ENCODE measurements at regions not wholly inside any gene's neighbourhood (a gene's known extent, or its start where the extent isn't known, plus 50 kb on each side); places are given as distances from the start of the nearest gene placed in this dataset.

- no peak for TF ChIP-seq PRDM4 (tag by site-specific recombination; IDR thresholded peaks at IDR 0.05)
- no peak for TF ChIP-seq AEBP2 (tag by site-specific recombination; IDR thresholded peaks at IDR 0.05; ENCODE audit: borderline replicate concordance)
- TF ChIP-seq ZBTB48 (tag by site-specific recombination; IDR thresholded peaks at IDR 0.05), result no peak
- TF ChIP-seq EGR2 (tag by site-specific recombination; IDR thresholded peaks at IDR 0.05; ENCODE audit: low read depth), result no peak
- no peak for TF ChIP-seq ZNF423 (tag by site-specific recombination; IDR thresholded peaks at IDR 0.05)
- TF ChIP-seq ZFP3 (tag by site-specific recombination; IDR thresholded peaks at IDR 0.05; ENCODE audit: low read depth), result no peak
- no peak for TF ChIP-seq ZNF488 (tag by site-specific recombination; IDR thresholded peaks at IDR 0.05)
- no peak for TF ChIP-seq ZNF16 (tag by site-specific recombination; IDR thresholded peaks at IDR 0.05; ENCODE audit: low read depth)
- no peak for TF ChIP-seq ZNF404 (tag by site-specific recombination; IDR thresholded peaks at IDR 0.05)
- TF ChIP-seq ZNF174 (tag by site-specific recombination; IDR thresholded peaks at IDR 0.05), result no peak
These were observed 109.9 kb downstream of the PFKFB3 start (continued) for GRCh38 chr10:6312636-6313035.

- TF ChIP-seq ZNF391 (tag by site-specific recombination; IDR thresholded peaks at IDR 0.05; ENCODE audit: borderline replicate concordance, low read depth), result no peak
- TF ChIP-seq ZNF26 (tag by site-specific recombination; IDR thresholded peaks at IDR 0.05), result no peak
- TF ChIP-seq ZNF677 (tag by site-specific recombination; IDR thresholded peaks at IDR 0.05), result no peak
- no peak for TF ChIP-seq ZNF114 (tag by site-specific recombination; IDR thresholded peaks at IDR 0.05)
- H3K4me3 ChIP-seq (ENCODE audit: low read depth, low read length), result no peak overlapping the region
These were observed 110.6 kb downstream of the PFKFB3 start for GRCh38 chr10:6313111-6313895.

GRCh38 chr10:6314620-6315205 is 112.0 kb downstream of the PFKFB3 start:
- no peaks in the 10 kb centered on the region for H3K4me1 ChIP-seq (ENCODE audit: control insufficient read depth, insufficient read depth, low read length)
- POLR2A ChIA-PET, result no interaction called here
- H3K27ac ChIP-seq (ENCODE audit: extremely low read depth, low read depth, low read length), result no peak overlapping the region
- CTCF ChIA-PET, result interaction anchor here (0.8 kb wide), 1 partner anchor 92 kb away, joined by 3 read pairs; no protein-coding TSS in a partner anchor
- no peaks in the 10 kb centered on the region for H3K9me3 ChIP-seq (ENCODE audit: control insufficient read depth, insufficient read depth, low read depth, low read length)
- TF ChIP-seq ZNF785 (tag by site-specific recombination; IDR thresholded peaks at IDR 0.05) (no peak), TRIM28 (IDR thresholded peaks at IDR 0.05; ENCODE audit: borderline replicate concordance, low read length) (no peak)
- no peaks in the 10 kb centered on the region for H3K36me3 ChIP-seq (ENCODE audit: control insufficient read depth in 2 of 2, insufficient read depth in 1 of 2, low read length in 2 of 2)
- no peak overlapping the region for H3K4me3 ChIP-seq (ENCODE audit: low read depth, low read length)

More at GRCh38 chr10:6313111-6313895, 110.6 kb downstream of the PFKFB3 start:
- Histone ChIP-seq H3K27ac (ENCODE audit: extremely low read depth, low read depth, low read length) (no peak overlapping the region), H3K4me1 (ENCODE audit: control insufficient read depth, insufficient read depth, low read length) (no peaks in the 10 kb centered on the region), H3K36me3 (ENCODE audit: control insufficient read depth in 2 of 2, insufficient read depth in 1 of 2, low read length in 2 of 2) (no peaks in the 10 kb centered on the region), H3K9me3 (ENCODE audit: control insufficient read depth, insufficient read depth, low read depth, low read length) (no peaks in the 10 kb centered on the region)
- CTCF ChIA-PET, result interaction anchor here (0.7 to 1.6 kb wide), 2 partner anchors 55 to 89 kb away, joined by 4 to 5 read pairs; no protein-coding TSS in a partner anchor
- POLR2A ChIA-PET, result interaction anchor here (0.6 to 1.0 kb wide), 3 partner anchors 40 to 339 kb away, joined by 3 read pairs; partner anchors contain the start of gene PFKFB3

Measured in HEK293 (cell line).